GM12864 (cell line): ENCODE measurements at regions not wholly inside any gene's neighbourhood (a gene's known extent, or its start where the extent isn't known, plus 50 kb on each side); places are given as distances from the start of the nearest gene placed in this dataset.
A peak's percentile ranks its signal among the peaks of the same experiment; 100 is the strongest.

Experiments used
- DNase-seq: peaks from one replicate; pipeline ENCODE4 v3.0.0-alpha.2; 2011; ENCODE audit warnings: low read depth
- H3K4me3 ChIP-seq: 2 replicates; pipeline ENCODE4 v1.5.1; 2011; ENCODE audit warnings: mild to moderate bottlenecking, low read depth, low read length, control low read depth
- CTCF ChIP-seq: IDR thresholded peaks from 2 replicates; pipeline ENCODE4 v1.5.1; 2011; ENCODE audit warnings: low read depth, mild to moderate bottlenecking, moderate library complexity, low read length, control low read depth, inconsistent platforms; ENCODE audit errors: missing control alignments

GRCh38 chr3:190728574-190729246 is 133.8 kb downstream of the GMNC start:
- H3K4me3 ChIP-seq: no peak overlapping the region
- DNase-seq: no peak
- no peak for TF ChIP-seq CTCF

- no peak for DNase-seq
- no peak overlapping the region for H3K4me3 ChIP-seq
- no peak for TF ChIP-seq CTCF
These were observed 140.2 kb downstream of the GMNC start for GRCh38 chr3:190722181-190722905.

DNA sequence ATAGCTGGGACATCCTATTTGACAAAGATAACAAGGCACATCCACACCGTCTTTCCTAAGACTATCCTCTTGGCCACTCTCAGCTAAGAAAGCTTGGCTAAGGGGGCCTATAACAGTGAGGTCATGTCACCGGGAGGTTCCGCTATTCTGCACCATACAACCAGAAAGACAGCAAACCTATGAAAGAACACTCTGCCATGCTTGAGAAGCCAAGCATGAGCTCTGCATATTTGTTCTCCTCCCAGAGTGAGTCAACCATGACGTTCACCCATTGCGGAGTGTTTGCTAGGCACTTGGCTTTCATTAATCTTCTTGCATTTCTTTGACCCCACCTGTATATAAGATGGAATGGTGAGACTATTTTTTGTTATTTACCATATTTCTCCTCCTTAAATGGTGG is 141.2 kb downstream of the GMNC start:
- TF ChIP-seq CTCF: no peak
- no peak overlapping the region for H3K4me3 ChIP-seq
- peak; percentile 22 for DNase-seq

DNA sequence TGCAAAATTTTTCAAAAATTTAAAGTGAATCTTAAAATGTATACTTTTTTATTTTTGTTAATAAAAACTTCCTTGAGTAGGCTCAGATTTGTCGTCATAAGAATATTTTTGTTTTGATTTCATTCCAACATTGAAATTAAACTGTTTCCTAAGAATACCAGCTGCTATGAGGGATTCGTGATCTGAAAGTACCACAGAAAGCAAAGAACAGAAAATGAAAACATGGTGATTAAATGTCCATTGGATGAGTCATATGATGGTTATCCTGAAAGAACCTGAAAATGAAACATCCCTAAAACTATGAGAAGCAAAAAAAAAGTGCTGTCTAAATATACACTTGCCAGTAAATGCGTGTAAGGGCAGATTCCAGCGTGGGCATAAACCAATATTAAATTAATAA is 143.8 kb downstream of the GMNC start:
- no peak for DNase-seq
- TF ChIP-seq CTCF: no peak

DNA sequence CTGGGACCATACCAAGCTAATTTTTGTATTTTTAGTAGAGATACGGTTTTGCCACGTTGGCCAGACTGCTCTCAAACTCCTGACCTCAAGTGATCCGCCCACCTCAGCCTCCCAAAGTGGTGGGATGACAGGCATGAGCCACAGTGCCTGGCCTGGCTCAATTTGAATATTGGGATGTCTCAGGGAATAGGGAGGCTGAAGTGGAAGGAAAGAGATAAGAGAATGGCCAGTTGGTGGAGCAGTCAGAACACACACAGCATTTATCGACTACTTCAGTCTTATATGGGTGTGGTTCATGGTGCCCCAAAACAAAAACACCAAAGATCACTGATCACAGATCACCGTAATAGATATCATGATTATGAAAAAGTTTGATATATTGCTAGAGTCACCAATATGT is 144.4 kb downstream of the GMNC start:
- no peak overlapping the region for H3K4me3 ChIP-seq

More for the DNA sequence above, 143.8 kb downstream of the GMNC start:
- H3K4me3 ChIP-seq: no peak overlapping the region

GRCh38 chr3:190716961-190717360 is 145.5 kb downstream of the GMNC start:
- no peak overlapping the region for H3K4me3 ChIP-seq
- no peak for DNase-seq
- TF ChIP-seq CTCF: no peak

More for the DNA sequence above, 144.4 kb downstream of the GMNC start:
- no peak for TF ChIP-seq CTCF
- no peak for DNase-seq
